GM21723 (cell line): ENCODE measurements at regions not wholly inside any gene's neighbourhood (a gene's known extent, or its start where the extent isn't known, plus 50 kb on each side); places are given as distances from the start of the nearest gene placed in this dataset.

Source experiments
- ATAC-seq: cut with Tn5 transposase; IDR thresholded peaks from one replicate; pipeline ENCODE4 v1.9.1; 2021; ENCODE audit warnings: mild to moderate bottlenecking, moderate library complexity; ENCODE audit not compliant: unreplicated experiment

DNA sequence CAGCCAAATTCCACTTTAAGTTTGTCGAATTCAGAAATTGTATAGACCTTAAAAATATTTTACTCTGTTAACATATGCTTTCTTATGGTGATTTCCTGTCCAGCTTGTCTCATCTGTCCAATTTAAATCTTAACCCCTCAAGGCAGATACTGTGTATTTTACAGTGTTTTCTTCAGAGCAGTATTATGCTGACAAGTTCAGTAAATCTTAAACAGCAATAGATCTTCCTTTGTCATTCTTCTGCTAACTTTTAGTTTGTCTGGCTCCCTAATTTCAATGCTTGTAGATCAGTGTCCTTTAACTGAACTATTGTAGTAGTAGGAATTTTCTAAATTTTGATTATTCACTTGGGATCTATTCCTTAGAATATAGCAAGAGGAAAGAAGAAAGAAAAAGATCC is 52.8 kb upstream of the MEIS1 start:
- no peak for ATAC-seq

DNA sequence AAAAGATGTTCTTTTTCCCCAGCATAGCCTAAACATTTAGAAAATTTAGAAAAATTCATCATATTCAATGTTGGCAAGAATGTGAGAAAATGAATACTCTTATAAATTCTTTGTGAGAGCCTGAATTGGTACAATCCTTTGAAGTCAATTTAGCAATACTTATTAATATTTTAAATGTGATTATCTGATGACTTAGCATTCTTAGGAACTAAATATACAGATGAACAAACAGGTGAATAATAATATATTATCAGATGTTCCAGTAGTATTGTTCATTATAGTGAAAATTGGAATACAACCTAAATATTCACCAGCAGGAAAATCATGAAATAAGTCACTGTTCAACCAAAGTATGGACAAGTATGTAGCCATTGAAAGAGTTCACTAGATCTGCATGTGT is 55.5 kb upstream of the MEIS1 start:
- no peak for ATAC-seq

DNA sequence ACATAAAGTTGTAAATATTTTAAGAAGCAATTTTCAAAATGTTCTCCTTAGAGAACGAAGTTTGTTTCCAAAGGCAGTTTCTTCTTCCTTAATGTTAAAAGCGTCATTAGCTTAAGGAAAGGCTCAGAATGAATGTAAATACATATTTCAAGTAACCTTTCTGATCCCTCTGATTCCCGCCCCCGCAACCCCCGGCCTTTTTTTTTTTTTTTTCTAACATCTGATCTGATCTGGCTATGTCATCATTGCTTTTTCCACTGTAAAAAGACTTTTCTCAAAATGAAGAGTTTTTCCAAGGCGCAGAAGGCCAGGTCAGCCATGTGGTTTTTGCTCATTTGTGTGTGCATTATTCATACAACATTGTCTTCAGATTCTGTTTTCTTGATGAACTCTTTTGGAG is 57.1 kb upstream of the MEIS1 start:
- no peak for ATAC-seq

DNA sequence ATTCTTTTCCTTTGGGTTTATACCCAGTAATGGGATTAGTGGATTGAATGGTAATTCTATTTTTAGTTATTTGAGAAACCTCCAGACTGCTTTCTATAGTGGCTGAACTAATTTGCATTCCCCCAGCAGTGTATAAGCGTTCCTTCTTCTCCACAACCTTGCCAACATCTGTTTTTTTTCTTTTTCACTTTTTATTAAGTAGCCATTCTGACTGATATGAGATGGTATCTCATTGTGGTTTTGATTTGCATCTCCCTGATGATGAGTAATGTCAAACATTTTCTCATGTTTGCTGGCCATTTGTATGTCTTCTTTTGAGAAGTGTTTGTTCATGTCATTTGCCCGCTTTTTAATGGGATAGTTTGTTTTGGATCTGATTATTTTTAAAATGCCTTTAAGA is 64.1 kb upstream of the MEIS1 start:
- ATAC-seq: no peak

DNA sequence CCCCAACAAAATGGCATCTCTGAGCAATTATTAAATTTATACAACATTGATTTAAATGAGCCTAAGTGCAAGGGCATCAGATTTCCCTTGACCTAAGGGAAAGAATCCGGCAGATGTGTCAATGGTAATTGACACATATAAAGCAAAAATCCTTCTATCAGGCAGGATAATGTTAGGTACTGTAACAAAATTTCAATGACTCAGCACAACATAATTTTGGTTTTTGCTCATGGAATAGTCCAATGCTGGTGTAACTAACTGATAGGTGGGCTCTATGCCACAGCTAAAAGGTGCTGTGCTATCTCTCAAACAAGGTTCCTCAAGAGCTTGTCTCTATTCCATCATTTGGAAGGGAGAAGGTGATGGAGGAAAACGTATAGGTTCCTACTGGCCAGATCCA is 68.3 kb upstream of the MEIS1 start:
- no peak for ATAC-seq

DNA sequence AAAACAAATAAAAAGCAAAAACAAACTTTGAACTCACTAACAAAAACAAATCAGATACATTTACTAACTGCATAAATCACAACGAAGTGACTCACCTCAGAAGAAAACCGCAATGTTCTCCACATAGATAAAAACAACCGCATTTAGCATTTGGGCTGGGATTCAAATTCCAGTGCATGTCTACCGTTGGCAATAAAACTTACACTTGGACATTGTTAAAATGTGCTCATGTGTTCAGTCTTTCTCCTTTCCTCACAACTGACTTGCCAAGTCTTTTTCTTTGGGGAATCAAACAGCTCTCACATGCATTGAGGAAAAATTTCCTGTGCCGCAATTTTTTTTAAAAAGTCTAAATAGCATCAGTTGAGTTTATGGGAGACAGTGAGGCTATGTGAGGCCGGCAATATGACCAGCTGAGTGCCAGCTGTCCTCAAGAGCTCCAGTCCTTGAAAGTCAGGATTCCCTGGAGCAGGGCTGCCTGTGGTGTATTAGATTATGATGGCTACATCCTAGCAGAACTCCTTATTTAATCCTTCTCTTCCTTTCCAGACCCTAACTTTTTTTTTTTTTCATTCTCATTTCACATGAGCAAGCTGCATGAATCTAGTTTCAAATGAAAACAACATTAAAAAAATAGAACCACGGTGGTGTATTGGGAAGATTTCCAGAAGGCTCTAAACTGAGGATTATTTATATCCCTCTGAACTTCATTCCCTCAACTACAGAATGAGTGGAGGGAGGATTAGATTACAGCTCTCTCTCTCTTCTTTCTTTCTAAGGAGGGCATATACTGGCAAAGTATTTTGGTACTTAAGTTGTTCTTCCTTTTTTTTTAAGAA is 70.2 kb upstream of the MEIS1 start:
- ATAC-seq: no peak

DNA sequence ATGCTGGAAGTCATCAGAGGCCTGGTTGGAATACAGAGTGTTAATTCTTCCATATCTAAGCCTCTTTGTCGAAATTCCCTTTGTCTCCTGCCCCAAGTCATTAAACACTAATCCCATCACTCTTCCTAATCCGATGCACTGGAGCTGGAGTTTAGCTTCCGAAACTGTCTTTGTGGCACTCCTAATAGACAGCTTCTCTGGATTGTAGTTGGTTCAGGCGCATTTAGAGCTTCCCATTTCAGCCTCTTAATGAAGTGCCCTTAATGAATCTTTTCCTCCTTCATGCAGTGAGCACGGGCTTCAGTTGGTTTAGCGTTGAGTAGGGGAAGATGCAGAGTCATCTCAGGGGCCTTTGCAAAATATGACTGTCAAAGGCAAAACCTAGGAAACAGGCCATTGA is 72.2 kb upstream of the MEIS1 start:
- no peak for ATAC-seq

DNA sequence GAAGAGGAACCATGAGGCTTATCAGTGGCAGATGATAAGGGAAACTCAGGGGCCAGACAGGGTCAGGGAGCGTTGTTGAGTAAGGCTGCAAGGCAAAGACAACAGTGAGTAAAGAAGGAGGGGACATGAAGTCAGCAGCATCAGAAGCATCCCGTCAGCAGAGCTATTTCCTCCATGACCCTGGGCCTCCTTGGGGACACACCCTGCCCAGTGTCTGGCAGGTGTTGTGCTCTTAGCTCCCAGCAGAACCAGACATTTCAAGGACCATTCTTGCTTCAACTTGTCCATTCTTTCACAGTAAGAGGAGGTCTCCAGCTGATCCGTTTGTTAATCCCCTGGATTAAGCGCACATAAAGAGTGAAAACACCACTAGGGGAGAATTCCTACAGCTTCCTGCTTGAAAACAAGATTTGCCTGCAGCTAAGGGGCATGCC is 88.7 kb upstream of the MEIS1 start:
- no peak for ATAC-seq

DNA sequence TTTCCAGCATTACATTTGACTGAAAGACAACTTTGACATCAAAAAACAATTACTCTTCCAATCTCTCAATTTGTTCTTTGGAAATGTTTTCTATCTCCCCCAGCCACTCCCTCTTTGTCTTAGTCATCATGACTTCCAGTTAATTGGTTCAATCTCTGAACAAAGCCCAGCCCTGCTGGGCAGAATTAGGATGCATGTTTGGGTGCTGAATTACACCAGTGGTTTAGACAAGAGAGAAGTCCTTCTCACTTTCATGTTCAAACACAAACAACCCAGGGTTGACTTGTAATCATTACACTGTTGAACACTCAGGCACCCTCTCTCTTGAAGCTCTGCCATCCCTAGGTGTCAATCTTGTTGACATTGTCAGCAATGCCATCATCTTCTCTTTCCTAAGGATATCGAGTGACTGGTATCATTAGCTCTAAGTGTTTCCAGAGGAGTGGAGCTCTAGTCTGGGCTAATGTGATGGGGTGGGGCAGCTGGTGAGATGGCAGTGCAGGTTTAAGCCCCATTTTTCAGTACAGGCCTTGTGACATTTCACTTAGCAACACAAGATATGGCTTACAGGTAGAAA is 90.8 kb upstream of the MEIS1 start:
- ATAC-seq: no peak

DNA sequence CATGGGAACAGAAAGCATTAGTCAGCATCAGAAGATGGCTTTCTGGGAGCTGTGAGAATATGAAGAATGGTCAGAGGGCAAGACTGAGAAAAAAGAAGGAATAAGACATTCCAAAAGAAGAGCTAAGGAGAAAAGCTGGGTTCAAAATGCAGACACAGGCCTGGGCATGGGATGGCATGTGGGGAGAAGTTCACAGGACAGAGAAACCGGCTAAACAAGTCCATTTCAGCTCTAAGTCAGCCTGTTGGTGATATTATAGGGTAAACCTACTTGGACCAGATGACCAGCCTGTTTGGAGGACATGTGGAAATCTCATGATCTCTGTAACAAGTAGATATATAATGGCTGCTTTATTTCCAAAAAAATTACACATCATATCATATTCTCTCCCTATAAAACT is 91.7 kb upstream of the MEIS1 start:
- no peak for ATAC-seq

DNA sequence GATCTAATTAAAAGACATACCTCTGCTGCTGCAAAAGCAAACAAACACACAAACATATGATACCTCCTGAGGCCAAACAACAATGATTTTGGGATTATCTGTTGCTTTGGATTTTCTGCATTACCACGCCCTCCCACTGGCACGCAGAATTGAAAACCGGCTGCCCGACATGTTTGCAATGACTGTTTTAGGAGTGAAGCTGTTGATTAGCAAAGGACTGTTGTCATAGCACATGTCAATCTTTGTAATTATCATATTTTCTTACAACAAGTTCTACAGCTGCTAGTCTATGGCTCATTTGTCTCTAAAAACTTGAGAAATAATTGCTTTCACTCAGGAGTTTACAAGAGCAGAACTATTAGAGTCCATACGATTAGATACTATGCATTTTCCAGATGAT is 94.4 kb upstream of the MEIS1 start:
- no peak for ATAC-seq

DNA sequence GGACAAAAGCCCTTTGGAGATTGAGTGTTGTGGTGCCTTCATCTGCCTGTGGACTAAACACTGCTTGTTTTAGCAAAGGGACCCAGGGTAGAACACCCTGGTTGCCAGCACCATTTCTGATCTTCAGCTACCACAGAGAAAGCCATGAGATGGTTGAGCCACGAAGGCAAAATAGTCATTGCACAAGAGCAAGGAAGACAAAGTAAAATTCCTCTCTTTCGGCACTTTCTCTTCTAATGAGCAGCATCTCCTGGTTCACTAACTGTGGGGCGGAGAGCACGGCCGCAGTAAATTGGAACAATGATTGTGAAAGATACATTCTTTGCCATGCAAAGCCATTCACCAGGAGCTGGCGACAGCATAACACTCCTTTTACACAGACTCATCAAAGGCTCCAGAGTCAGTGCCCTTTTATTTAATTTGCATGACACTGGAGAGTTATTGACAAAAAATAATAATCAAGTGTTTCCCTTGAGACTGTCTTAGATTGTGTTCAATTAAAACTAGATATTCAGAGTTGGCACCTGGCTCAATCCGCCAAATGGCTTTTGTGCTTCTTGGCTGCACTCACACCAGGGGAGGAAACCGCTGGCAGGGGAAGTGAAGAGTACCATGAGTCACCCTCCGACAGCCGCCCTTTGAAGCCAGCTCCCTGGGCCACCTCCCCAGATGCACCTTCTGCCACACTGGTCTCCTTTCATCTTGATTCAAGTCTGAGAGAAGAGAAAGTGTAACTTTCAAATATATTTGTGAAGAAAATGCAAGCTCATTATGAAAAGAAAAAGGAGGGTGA is 100.5 kb upstream of the MEIS1 start:
- no peak for ATAC-seq

DNA sequence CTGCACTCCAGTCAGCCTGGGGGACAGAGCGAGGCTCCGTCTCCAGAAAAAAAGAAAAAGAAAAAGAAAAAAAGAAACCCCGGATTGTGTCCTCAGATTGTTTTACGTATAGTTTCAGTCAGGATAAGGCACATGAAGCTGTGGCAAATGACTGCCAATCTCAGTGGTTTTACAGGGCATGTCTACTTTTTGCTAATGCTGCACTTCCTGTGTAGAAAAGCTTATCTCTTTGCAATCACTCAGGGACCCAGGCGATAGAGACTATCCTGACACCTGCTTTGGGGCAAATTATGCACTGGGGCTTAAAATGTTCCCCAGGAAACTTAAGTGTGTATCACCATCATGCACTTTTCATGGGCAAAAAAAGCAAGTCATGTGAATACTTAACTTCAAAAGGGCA is 103.7 kb upstream of the MEIS1 start:
- no peak for ATAC-seq

DNA sequence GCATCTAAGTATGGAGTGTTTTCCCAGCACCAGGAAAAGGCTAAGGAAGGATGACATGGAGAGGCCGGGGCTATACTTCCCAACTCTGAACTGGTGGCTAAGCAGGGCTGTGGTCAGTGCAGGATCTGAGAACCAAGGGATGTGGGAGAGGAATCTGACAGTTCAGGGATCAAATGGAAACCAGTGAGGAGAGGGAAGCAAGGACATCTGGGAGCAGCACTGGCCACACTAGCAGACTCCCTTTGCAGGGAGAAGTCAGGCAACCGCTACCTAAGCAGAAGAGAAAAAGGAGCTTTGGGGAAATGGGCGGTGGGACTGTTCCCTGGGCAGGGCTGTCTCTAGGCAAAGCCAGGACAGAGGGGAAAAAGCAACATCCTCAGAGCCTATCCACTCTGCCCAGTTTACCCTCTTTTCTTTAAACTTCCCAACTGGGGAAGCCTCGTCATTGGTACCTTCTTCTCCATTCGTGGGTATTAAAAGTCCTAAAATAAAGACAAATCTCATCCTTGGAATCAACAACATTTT is 105.8 kb upstream of the MEIS1 start:
- no peak for ATAC-seq

DNA sequence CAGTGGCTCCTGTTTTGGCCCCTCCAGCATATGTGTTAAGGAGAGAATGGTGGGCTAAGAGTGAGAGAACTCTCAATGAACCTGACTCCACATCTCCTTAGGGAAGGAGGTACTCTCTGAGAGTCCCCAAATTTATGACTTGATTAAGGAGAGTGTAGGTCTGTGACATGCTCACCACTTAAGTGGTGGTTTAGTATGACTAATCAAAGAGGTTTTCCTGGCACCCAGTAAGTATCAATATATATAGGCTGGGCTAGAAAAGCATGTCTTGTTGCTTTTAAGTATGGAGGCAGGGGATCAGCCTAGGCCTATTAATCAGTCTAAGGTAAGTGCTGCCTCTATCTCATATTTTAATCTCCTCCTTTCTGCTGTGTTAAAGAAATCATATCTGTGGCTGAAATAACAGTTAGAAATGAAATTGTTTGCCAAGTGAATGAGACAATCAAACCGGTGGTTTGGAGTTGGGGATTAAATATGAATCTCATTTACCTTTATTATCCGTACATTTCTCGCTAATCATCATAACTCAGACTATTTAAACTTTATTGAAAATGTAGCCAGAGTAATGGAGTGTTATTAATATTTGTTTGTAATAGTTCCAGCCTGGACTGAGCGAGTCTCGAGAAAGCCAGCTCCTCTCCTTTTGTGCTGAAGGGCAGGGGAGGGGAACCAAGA is 107.7 kb upstream of the MEIS1 start:
- no peak for ATAC-seq

DNA sequence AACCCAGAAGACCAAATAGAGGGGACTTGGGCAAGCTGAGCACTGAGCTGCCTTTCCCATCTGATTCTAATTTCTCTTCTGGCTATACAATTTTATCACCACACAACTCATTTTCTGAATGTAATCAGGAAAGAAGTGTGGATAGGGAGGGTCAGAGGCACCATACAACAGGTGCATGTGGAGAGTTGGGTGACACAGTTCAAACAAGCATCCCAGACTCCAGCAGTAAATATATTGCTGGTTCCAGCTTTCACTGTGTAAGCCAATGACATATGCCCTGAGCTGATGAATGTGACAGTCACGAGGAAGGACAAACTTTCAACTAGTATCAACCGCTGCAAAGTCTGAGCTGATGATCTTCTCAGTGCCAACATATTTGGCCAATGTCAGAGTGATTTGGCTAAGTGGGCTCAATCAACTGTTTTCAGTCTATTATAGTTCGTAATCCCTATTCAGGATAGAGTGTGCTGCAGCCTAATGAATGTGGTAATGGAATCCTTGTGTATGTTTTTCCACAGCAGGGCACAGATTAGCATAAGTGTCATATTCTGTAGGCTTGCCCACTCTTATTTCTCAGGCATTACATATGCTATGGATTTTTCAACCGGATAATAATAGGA is 109.9 kb upstream of the MEIS1 start:
- ATAC-seq: no peak

DNA sequence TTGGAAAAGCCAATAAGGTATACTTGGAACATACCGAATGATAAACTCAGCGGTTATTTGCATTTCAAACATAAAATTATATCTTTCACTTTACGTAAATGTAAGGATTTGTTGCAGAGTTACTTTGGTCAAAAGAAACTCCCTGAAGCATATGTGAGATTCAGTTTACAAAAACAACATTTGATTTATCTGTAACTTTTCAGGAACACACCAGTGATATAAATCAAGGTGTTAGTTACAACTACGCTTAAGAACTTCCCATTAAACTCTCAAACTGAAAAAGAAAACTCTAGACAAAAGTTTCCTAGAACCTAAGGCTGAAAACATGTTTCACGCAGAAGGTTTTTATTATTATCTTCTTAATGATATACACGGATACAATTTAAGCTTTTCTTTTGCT is 110.6 kb upstream of the MEIS1 start:
- ATAC-seq: no peak

DNA sequence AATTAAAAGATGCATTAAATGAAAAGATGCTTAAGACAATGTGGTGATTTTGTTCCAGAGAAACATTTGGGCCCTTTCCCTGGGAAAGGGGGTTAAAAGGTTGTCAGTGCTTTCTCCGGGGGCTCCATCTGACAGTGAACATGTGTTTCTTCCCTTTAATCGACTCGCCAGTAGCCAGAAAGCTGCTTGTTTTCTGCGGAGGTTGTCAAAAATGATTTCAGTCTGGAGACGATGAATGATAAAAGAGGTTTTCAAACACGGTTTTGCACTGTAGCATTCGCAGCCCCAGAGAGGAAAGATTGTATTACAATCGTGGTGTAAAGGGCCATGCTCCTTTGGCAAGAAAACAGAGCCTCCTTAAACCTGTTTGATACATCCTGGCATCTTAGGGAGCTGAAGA is 111.5 kb upstream of the MEIS1 start:
- ATAC-seq: no peak

DNA sequence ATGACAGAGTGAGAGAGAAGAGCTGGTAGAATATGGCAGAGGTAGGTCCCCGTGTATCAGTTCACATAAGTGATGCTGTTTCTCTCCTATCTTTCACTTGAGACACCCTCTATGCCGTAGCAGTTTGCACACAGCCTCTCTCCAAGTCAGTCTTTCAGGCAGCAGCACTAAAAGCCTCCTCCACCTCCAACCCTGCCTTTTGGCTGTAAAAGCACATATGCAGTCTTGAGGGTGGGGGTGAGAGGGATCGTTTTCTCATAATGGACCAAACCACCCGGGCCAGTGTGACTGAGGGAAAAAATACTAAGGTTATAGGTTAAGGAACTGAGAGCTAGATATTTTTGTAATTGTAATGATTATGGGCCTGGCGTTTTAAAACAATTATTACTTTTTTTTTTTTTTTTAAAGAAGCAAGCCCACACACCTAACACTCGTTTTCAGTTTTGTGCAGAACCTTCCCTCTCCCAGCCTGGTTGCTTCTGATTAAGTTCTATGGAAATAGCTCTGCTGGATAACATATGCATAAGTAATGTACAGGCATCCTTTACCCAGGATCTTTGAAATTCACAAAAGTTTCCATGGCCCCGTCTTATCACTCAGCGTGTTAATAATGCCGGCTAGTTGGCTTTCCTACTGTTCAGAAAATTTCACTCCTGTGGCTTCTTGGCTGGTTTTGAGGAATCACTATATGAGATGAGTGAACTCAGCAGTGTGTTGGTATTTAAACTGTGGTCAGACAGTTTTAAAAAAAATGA is 112.2 kb upstream of the MEIS1 start:
- no peak for ATAC-seq

DNA sequence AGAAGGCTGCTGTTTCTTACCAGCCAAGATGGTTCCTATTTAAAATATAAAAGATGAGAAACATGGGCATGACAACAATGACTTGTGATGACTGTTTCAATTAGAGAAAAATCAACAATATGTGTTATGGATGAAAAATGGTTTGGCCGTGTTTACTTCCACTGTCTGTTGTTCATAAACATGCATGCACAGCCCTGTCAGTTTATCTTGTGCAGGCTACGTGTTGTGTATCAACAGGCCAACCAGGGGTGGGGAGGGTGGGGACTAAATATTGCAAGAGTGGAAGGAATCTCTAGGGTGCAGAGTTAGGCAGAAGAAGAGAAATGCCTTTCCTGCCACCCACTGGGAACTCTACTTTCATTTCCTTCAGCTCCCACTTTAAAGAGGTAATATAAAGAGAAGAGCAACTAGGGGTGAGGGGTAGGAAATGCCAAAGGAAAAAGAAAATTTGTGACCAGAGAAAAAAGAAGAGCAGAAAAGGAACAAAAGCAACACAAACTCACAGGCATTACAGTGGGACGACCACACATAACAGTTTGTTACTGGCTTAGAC is 116.8 kb upstream of the MEIS1 start:
- ATAC-seq: no peak
